ENCODE measurements at regions not wholly inside any gene's neighbourhood (a gene's known extent, or its start where the extent isn't known, plus 50 kb on each side); places are given as distances from the start of the nearest gene placed in this dataset.

DNA sequence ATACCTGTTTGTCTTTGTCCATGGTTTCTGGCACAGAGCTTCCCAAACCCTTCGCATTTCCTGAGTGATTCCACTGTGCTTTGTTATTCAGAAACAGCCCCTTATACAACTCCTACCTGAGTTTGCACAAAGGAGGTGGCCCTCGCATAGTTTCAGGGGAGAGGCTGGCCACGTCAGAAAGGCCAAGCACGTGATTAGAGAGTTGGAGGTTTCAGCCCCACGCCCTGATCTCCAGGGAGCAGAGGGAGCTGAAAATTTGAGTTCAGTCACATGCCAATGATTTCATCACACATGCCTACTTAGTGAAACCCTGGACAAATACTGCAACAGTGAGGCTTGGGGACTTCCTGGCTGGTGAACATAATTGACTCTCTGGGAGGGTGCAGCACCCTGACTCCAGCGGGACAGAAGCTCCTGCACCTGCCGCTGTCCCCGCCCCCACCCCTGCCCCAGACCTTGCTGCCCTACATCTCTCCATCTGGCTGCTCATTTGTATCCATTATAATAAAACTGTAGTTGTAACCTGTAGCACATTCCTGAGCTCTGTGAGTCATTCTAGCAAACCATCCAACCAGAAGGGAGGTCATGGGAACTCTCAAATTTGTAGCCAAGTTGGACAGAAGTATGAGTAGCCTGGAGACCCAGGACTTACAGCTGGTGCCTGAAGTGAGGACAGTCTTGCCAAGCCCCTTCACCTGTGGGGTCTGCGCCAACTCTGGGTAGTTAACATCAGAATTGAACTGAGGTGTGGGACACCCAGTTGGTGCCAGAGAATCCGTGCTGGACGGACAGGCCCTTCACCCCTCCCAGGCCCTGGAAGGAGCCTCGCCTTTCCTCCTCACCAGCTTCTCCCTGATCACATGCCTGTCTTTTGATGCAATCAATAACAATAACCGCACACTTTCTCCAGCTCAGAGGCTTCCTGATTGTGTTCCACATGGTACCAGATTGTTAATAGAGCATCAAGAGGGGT lies 224.3 kb downstream of the ANAPC1 start:
- WGBS, 2 donors = 48 to 55% methylated on average over 9 to 11 of the region's 13 CpGs
- intact Hi-C loops (cut with DNase I) = no loop called here
- Histone ChIP-seq H3K27me3 (no peaks in the 10 kb centered on the region), H3K4me3 (no peak overlapping the region), H3K4me1 (peaks cover 24 to 51% (median 37%) of the 10 kb centered on the region in 3 donors), H3K27ac (peak overlapping the region; percentile 85 to 93 (median 90)), H3K9me3 (no peaks in the 10 kb centered on the region), H3K36me3 (no peaks in the 10 kb centered on the region)
- TF ChIP-seq, protein P1, sequence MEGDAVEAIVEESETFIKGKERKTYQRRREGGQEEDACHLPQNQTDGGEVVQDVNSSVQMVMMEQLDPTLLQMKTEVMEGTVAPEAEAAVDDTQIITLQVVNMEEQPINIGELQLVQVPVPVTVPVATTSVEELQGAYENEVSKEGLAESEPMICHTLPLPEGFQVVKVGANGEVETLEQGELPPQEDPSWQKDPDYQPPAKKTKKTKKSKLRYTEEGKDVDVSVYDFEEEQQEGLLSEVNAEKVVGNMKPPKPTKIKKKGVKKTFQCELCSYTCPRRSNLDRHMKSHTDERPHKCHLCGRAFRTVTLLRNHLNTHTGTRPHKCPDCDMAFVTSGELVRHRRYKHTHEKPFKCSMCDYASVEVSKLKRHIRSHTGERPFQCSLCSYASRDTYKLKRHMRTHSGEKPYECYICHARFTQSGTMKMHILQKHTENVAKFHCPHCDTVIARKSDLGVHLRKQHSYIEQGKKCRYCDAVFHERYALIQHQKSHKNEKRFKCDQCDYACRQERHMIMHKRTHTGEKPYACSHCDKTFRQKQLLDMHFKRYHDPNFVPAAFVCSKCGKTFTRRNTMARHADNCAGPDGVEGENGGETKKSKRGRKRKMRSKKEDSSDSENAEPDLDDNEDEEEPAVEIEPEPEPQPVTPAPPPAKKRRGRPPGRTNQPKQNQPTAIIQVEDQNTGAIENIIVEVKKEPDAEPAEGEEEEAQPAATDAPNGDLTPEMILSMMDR (IDR thresholded peaks at IDR 0.05) = no peak
- no peak for TF ChIP-seq POLR2A (IDR thresholded peaks at IDR 0.05)
- peak; percentile 8 for DNase-seq

DNA sequence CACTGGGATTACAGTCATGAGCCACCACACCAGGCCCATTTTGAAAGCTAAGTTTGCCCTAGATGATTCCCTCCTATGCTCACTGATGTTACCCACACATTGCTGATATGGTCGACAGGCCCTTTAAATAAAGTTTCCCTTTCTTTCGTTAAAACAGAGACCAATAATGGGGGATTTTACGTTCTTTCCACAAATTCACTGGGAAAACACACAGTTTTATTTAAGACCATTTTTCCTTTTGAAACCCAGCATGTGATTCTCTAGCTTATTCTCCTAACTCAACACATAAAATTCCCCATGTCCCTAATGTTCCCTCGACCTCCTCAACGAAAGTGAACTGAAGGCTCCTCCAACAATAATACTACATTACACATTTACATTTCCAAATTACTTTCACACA lies 223.2 kb downstream of the ANAPC1 start:
- TF ChIP-seq, protein P1 (IDR thresholded peaks at IDR 0.05) = no peak
- TF ChIP-seq POLR2A (IDR thresholded peaks at IDR 0.05) = no peak
- intact Hi-C loops (cut with DNase I) = no loop called here
- Histone ChIP-seq H3K36me3 (no peaks in the 10 kb centered on the region), H3K4me1 (peaks cover 24 to 51% (median 37%) of the 10 kb centered on the region in 3 donors), H3K4me3 (no peak overlapping the region), H3K27me3 (no peaks in the 10 kb centered on the region), H3K27ac (peak overlapping the region in 3 of 4 donors; percentile 85 to 93 (median 90)), H3K9me3 (no peaks in the 10 kb centered on the region)
- 88 to 99% methylated on average over 5 of the region's 5 CpGs for WGBS, 2 donors
- no peak for DNase-seq

DNA sequence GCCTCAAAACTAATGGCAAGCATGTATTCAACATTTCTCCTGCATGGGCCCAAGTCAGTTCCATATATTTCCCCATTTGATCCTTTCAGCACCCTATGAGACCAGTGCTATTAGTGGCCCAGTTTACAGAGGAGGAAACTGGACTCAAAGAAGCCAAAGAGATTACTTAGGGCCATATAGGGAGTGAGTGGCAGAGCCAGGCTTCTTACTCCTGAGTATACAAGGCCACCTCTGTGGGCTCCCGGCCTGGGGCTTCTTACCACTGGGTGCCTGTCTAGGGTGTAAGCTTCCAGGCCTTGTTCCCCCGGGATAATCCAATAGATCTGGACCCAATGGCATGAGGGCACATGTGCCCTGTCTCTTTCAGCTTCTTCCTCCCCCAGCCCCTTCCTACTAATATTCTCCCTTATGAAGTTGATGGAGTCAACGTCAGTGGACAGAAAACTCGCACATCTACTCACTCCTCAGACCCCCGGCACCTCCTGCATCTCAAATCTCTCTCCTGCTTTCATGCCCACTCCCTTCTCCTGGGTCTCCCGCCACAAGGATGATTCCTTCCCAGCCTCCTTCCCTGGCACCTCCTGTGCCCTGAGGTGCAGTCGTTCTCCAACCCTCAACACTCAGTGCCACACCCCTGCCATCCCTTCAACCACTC lies 222.6 kb downstream of the ANAPC1 start:
- Histone ChIP-seq H3K27me3 (no peaks in the 10 kb centered on the region), H3K4me3 (no peak overlapping the region), H3K27ac (peak overlapping the region; percentile 21 to 93 (median 88)), H3K36me3 (no peaks in the 10 kb centered on the region), H3K4me1 (peaks cover 24 to 51% (median 37%) of the 10 kb centered on the region in 3 donors), H3K9me3 (no peaks in the 10 kb centered on the region)
- intact Hi-C loops (cut with DNase I) = no loop called here
- TF ChIP-seq, protein P1 (IDR thresholded peaks at IDR 0.05) = no peak
- TF ChIP-seq POLR2A (IDR thresholded peaks at IDR 0.05) = no peak
- no peak for DNase-seq
- WGBS, 2 donors = 85 to 88% methylated on average over 7 of the region's 7 CpGs

DNA sequence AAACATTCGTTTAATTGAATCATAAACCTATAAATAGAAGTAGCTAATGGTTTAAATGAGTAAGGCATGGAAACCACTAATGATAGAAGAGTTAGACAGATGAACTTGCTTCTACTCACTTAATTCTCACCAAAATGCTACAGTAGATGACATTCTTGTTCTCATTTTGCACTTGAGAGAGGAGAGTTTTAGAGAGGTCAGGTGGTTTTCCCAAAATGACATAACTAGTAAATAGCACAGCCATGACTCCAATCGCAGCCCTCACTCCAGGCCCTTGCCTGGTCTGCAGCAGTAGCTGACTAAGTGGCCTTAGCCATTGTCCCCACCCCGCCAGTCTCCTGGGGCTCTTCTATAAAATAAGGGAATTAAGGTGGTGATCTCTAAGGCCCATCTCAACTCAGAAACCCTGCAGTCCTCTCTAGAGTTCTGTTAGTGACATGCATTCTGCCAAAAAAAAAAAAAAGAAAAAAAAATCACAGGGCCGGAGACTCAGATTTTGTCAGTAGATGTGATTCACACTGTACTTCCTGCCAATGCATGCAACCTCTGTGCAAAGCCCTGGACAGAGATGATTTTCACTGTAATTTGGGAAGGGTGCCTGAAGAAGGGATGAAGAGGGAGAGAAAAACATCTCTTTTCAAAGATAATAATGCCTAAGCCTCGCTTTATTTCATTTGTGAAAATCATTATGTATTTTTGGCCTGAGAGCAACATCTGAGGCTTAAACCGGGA lies 221.8 kb downstream of the ANAPC1 start:
- Histone ChIP-seq H3K4me1 (peaks cover 24 to 51% (median 37%) of the 10 kb centered on the region in 3 donors), H3K36me3 (no peaks in the 10 kb centered on the region), H3K27ac (peak overlapping the region; percentile 21 to 93 (median 60)), H3K9me3 (no peaks in the 10 kb centered on the region), H3K27me3 (no peaks in the 10 kb centered on the region), H3K4me3 (no peak overlapping the region)
- TF ChIP-seq, protein P1 (IDR thresholded peaks at IDR 0.05) = no peak
- no peak for TF ChIP-seq POLR2A (IDR thresholded peaks at IDR 0.05)
- intact Hi-C loops (cut with DNase I) = no loop called here
- no peak for DNase-seq
- WGBS, 2 donors = 47 to 49% methylated on average over 6 of the region's 6 CpGs

All from esophagus squamous epithelium (tissue), 5 donors.